Stimulated activated CD4-positive, alpha-beta T cell treated with anti-CD3 and anti-CD28 coated beads, TNF-alpha, amount 100 ng/mL, for 4 hours (primary cell): ENCODE measurements at regions not wholly inside any gene's neighbourhood (a gene's known extent, or its start where the extent isn't known, plus 50 kb on each side); places are given as distances from the start of the nearest gene placed in this dataset.
"Not testable (repeated sequence)": the region's sequence is repeated elsewhere in the genome, so short reads cannot be mapped to it uniquely, and the experiment has no call there.

Source experiments
- DNase-seq, 3 experiments: peaks; one replicate each; pipeline ENCODE4 v3.0.0-alpha.2; 2020; ENCODE audit warnings: low read depth in 3 of 3

GRCh38 chr5:152456815-152457443 is 51.9 kb upstream of the NMUR2 start:
- no peak for DNase-seq

- no peak for DNase-seq
These were observed 57.1 kb upstream of the NMUR2 start for GRCh38 chr5:152462021-152462721.

- DNase-seq = no peak
These were observed 59.0 kb upstream of the NMUR2 start for GRCh38 chr5:152464048-152464447.

- DNase-seq = no peak
These were observed 60.1 kb upstream of the NMUR2 start for GRCh38 chr5:152465140-152465539.

GRCh38 chr5:152466085-152466745 is 61.1 kb upstream of the NMUR2 start:
- DNase-seq = no peak

- no peak for DNase-seq
These were observed 65.1 kb upstream of the NMUR2 start for GRCh38 chr5:152470167-152470566.

GRCh38 chr5:152472083-152472482 is 67.0 kb upstream of the NMUR2 start:
- no peak for DNase-seq

- no peak for DNase-seq
These were observed 69.9 kb upstream of the NMUR2 start for GRCh38 chr5:152474961-152475360.

- DNase-seq = no peak
These were observed 72.5 kb upstream of the NMUR2 start for GRCh38 chr5:152477536-152477935.

- not testable (repeated sequence) for DNase-seq
These were observed 74.8 kb upstream of the NMUR2 start for GRCh38 chr5:152479866-152480265.

- not testable (repeated sequence) for DNase-seq
These were observed 75.6 kb upstream of the NMUR2 start for GRCh38 chr5:152480677-152481076.

GRCh38 chr5:152487130-152487529 is 82.1 kb upstream of the NMUR2 start:
- no peak for DNase-seq

- DNase-seq = no peak
These were observed 83.8 kb upstream of the NMUR2 start for GRCh38 chr5:152488869-152489268.

- no peak for DNase-seq
These were observed 94.9 kb upstream of the NMUR2 start for GRCh38 chr5:152499814-152500535.

- no peak for DNase-seq
These were observed 96.2 kb upstream of the NMUR2 start for GRCh38 chr5:152501294-152501693.

GRCh38 chr5:152503206-152503605 is 98.1 kb upstream of the NMUR2 start:
- no peak for DNase-seq

GRCh38 chr5:152505442-152506042 is 100.5 kb upstream of the NMUR2 start:
- DNase-seq = peak in 1 of 3 experiments; percentile 9

- DNase-seq = no peak
These were observed 106.0 kb upstream of the NMUR2 start for GRCh38 chr5:152511120-152511519.

- DNase-seq = no peak
These were observed 106.6 kb upstream of the NMUR2 start for GRCh38 chr5:152511531-152512132.

GRCh38 chr5:152514827-152515397 is 109.8 kb upstream of the NMUR2 start:
- no peak for DNase-seq

GRCh38 chr5:152523964-152524363 is 118.9 kb upstream of the NMUR2 start:
- DNase-seq = no peak
